Stimulated activated CD4-positive, alpha-beta T cell treated with anti-CD3 and anti-CD28 coated beads, Interleukin-15, amount 100 ng/mL, for 48 hours (primary cell): ENCODE measurements at regions not wholly inside any gene's neighbourhood (a gene's known extent, or its start where the extent isn't known, plus 50 kb on each side); places are given as distances from the start of the nearest gene placed in this dataset.
"Not testable (repeated sequence)": the region's sequence is repeated elsewhere in the genome, so short reads cannot be mapped to it uniquely, and the experiment has no call there.

Experiments used
- DNase-seq, 2 donors: peaks; one replicate each; pipeline ENCODE4 v3.0.0-alpha.2; 2020; ENCODE audit warnings: low read depth in 2 of 2

DNA sequence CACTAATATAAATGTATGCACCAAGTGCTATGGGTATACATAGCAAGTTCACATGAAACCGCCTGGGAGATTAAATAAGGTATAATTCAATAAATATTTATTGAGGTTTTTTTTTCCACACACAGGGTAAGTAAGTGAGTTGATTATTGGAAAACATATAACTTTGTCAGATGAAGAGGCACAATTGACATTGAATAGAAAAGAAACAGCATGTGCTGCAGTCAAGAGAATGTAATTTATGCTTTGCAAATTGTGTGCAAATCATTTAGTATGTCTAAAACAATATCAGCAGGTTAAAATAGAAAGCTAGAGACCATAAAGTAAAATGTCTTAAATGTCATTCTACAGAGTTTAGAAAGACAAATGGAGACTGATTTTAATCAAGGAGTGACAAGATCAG lies 560.0 kb downstream of the AMY1C start:
- DNase-seq = no peak

- DNase-seq = no peak
These were observed 566.1 kb downstream of the AMY1C start for GRCh38 chr1:104315823-104316222.

DNA sequence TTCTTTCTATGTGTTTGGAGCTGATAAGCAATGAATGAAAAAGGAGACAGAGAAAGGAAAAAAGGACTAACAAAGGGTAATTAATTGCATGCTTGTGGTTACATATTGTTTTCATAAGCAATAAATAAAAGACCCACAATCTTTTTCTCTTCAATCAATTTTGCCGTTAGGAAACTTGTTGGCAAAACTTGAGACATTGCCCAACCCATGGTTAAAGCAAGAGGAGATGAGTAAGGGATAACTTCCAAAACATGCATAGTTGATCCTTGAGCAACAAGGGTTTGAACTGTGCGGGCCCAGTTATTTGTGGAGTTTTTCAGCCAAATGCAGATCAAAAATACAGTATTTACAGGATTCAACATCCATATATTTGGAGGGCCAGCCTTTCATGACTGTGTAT lies 572.4 kb downstream of the AMY1C start:
- no peak for DNase-seq

- DNase-seq = no peak
These were observed 579.6 kb downstream of the AMY1C start for GRCh38 chr1:104329278-104329677.

DNA sequence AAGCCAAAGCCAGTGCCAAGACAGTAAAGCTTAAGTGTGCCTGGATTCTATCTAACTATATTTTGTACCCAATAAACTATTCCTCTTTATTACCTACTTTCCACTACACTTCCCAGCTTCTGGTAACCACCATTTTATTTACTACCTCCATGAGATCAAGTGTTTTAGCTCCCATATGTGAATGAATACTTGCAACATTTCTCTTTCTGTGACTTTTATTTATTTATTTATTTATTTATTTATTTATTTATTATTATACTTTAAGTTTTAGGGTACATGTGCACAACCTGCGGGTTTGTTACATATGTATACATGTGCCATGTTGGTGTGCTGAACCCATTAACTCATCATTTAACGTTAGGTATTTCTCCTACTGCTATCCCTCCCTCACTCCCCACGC lies 582.1 kb downstream of the AMY1C start:
- DNase-seq = no peak

DNA sequence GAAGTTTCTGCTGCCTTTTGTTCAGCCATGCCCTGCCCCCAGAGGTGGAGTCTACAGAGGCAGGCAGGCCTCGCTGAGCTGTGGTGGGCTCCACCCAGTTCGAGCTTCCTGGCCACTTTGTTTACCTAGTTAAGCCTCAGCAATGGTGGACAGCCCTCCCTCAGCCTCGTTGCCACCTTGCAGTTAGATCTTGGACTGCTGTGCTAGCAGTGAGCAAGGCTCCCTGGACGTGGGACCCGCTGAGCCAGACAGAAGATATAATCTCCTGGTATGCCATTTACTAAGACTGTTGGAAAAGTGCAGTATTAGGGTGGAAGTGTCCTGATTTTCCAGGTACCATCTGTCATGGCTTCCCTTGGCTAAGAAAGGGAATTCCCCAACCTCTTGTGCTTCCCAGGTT lies 588.2 kb downstream of the AMY1C start:
- not testable (repeated sequence) for DNase-seq

DNA sequence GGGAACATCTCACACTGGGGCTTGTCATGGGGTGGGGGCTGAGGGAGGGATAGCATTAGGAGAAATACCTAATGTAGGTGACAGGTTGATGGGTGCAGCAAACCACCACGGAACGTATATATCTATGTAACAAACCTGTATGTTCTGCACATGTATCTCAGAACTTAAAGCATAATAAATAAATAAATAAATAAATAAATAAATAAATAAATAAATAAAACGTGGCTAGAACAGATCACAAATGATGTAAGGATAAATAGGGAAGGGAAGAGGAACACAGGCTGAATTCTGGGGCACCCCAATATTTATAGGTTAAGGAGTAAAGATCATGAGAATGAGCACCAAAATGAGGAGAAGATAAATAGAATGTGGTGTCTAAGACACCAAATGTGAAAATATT lies 592.2 kb downstream of the AMY1C start:
- DNase-seq = no peak

DNA sequence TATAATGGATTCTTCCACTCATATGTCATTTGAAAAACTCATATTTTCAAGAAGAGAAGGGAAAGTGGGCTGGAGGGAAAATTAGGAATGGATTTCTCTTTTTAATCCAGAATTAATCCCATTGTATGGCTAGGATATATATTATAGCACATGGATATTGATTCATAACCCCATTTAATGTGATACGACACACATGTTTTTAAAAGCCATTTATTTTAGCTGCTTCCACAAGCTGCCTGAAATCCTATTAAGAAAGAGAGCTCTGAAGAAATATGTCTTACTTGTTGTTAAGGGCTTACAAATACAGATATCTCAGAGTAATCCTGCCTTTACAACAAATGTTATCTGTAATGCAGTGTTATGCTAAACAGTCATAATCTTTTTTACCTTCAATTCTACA lies 598.6 kb downstream of the AMY1C start:
- no peak for DNase-seq

GRCh38 chr1:104353580-104353979 lies 603.9 kb downstream of the AMY1C start:
- no peak for DNase-seq

DNA sequence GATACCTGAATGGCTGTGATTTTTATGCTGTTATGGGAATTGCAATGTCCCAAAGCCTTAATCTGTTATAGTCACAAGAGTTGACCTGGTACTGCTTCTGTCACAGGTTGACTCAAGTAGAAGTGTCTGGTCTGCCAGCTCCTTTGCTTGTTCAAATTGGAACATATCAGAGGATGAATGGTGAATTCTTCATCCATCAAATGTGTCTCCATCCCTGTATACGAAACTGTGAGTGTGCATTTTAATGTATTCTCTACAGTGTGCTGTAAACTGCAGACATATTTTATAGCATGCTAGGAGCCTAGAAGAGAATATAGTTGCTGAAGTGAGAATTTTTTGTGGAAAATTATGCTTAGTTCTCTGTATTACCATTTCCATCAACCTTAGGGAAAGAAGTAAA lies 608.4 kb downstream of the AMY1C start:
- DNase-seq = no peak

DNA sequence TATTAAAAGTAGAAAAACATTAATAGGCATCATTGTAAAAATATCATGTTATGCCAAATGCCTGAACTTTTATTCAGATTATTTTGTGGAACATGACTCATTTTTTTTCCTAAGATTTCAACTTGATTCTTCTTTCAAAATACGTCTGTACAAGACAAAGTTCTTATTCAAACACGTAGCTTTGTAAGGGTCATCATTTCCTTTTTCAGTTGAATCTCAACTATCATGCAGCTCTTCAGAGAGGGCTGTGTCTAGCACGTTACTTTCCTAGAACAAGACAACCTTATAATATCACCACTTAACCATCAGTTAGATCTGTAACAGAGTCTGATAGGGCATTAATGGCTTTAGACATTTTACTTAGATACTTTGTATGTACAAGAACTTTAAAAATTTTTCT lies 608.9 kb downstream of the AMY1C start:
- no peak for DNase-seq

GRCh38 chr1:104378414-104378813 lies 628.7 kb downstream of the AMY1C start:
- DNase-seq = no peak

DNA sequence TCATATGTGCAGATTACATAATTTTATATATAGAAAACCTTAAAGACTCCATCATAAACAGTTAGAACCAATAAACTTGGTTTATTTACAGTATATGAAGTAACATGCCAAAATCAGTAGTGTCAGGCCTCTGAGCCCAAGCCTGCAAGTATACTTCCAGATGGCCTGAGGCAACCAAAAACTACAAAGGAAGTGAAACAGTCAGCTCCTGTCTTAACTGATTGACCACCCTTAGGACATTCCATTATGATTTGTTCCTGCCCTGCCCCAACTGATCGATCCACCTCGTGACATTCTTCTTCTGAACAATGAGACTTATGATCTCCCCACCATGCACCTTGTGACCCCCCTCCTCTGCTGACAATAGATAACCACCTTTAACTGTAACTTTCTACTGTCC lies 630.3 kb downstream of the AMY1C start:
- DNase-seq = no peak

- no peak for DNase-seq
These were observed 638.2 kb downstream of the AMY1C start for GRCh38 chr1:104387716-104388508.

GRCh38 chr1:104392552-104392951 lies 642.9 kb downstream of the AMY1C start:
- DNase-seq = no peak

DNA sequence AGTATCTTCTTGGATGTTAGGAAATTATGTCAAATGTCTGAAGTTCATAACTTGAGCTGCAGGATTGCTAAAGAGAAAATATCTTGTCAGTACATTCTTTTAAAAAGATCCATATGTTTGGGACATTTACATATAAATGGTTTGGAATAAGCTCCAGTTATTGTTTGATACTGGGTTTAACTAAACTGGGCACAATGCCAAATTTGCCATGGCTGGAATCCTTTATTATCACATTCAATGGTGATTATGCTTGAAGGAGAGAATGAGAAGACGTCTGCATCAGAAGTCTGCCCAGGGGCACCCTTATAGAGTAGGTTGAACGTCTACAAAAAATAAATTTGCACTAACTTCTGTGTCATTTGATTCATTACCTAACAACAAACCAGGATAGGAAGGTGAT lies 652.5 kb downstream of the AMY1C start:
- no peak for DNase-seq

- DNase-seq = no peak
These were observed 654.2 kb downstream of the AMY1C start for GRCh38 chr1:104403883-104404282.

DNA sequence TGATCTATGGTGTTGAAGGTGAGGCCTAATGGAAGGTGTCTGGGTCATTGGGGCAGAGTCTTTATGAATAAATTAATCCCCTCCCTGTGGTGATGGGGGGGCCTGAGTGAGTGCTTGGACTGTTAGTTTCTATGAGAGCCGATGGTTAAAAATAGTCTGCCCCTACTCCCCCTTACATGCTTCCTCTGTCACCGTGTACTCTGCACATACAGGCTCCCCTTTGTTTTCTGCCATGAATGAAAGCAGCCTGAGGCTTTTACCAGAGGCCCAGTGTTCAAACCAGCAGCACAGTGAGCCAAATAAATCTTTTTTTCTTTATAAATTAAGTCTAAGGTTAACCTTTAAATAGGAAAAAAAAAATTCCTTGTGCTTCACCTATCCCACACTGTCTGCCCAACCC lies 657.0 kb downstream of the AMY1C start:
- no peak for DNase-seq

- no peak for DNase-seq
These were observed 658.6 kb downstream of the AMY1C start for GRCh38 chr1:104408268-104408667.

DNA sequence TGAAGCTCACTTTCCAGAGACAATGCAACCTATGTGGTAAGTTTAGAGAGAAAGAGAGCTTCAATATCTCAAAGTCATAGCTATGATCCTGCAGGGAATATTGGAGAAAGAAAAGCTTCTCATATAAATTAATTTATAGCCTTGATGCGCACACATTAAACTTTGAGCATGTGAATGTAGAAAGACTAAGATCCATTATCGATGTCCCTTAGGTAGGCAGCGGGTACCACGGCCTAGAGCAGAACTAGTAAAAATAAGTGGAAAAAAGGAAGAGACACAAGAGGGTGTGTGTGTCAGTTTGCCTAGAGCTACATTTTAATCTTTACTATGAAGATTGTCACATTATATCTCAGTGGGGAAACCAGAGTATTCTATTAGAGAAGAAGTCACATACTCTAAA lies 685.6 kb downstream of the AMY1C start:
- DNase-seq = no peak

DNA sequence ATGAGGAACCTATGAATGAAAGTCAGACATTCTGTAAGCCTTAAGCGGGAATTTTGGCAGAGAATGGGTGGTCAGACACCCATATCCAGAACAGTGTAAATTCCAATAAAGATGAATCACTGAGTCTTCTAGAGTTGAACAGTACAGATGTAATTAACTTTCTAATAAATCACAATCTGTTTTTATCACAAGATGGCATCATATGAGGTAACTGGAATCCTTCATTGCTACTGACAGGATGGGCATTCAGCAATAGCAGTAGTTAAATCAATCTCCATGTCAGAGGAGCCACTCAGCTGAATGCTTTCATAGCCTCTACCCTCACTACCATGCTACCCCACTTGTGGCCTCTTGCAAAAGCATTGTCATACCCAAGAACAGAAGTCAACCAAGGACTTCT lies 690.3 kb downstream of the AMY1C start:
- no peak for DNase-seq

GRCh38 chr1:104456724-104457123 lies 707.0 kb downstream of the AMY1C start:
- no peak for DNase-seq

DNA sequence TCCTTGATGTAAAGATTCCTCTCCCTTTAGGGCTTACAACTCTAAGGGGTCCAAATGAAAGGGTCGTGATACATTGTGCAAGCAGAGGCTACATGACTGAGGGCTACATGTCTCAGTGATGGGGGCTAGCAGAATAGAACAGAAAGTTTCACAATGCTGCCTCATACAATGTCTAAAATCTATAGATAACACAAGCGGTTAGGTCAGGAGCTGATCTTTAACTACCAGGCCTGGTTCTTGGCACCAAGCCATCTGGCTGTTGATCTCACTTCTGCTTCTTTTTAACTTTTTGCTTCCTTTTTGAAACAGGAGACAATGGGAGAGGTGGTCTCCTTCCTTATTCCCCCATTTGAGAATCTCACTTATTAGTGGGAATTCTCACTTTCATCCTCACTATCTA lies 710.2 kb downstream of the AMY1C start:
- no peak for DNase-seq

GRCh38 chr1:104460880-104461279 lies 711.2 kb downstream of the AMY1C start:
- no peak for DNase-seq
